OCI-LY1 (cell line): ENCODE measurements at regions not wholly inside any gene's neighbourhood (a gene's known extent, or its start where the extent isn't known, plus 50 kb on each side); places are given as distances from the start of the nearest gene placed in this dataset.

Experiments
- H2AFZ ChIP-seq: fragments of 200-600 bp; sonication (generic), shearing (Covaris generic); 2 replicates; pipeline ENCODE4 v1.6.0; 2014; ENCODE audit warnings: antibody characterized with exemption, mild to moderate bottlenecking, low read length
- H3F3A ChIP-seq: fragments of 200-600 bp; sonication (generic), shearing (Covaris generic); 2 replicates; pipeline ENCODE4 v1.6.0; 2014; ENCODE audit warnings: mild to moderate bottlenecking, antibody characterized with exemption, low read length, moderate library complexity; ENCODE audit not compliant: insufficient read depth
- H3K27ac ChIP-seq: fragments of 200-600 bp; sonication (generic); 2 replicates; pipeline ENCODE4 v1.5.1; 2014; ENCODE audit warnings: low read length, mixed run types, mild to moderate bottlenecking, low read depth; ENCODE audit not compliant: poor library complexity, severe bottlenecking
- H3K27me3 ChIP-seq: fragments of 200-600 bp; sonication (generic); 2 replicates; pipeline ENCODE4 v1.6.0; 2014; ENCODE audit warnings: antibody characterized with exemption, mild to moderate bottlenecking, low read length, moderate library complexity; ENCODE audit not compliant: insufficient read depth
- H3K36me3 ChIP-seq: fragments of 200-600 bp; sonication (generic); 2 replicates; pipeline ENCODE4 v1.6.1; 2014; ENCODE audit warnings: mild to moderate bottlenecking, antibody characterized with exemption, low read length, moderate library complexity, mixed read lengths; ENCODE audit not compliant: insufficient read depth
- H3K4me1 ChIP-seq: fragments of 200-600 bp; sonication (generic); 2 replicates; pipeline ENCODE4 v1.5.1; 2014; ENCODE audit warnings: mild to moderate bottlenecking, low read length, moderate library complexity; ENCODE audit not compliant: insufficient read depth, severe bottlenecking
- H3K4me2 ChIP-seq: fragments of 200-600 bp; sonication (generic), shearing (Covaris generic); 2 replicates; pipeline ENCODE4 v1.6.1; 2014; ENCODE audit warnings: low read length
- H3K4me3 ChIP-seq: fragments of 200-600 bp; sonication (generic); 2 replicates; pipeline ENCODE4 v1.5.1; 2014; ENCODE audit warnings: low read length, low read depth, mild to moderate bottlenecking, mixed read lengths; ENCODE audit not compliant: poor library complexity, severe bottlenecking
- H3K79me2 ChIP-seq: fragments of 200-600 bp; shearing (Covaris generic); 2 replicates; pipeline ENCODE4 v1.6.1; 2016; ENCODE audit warnings: mixed run types, low read length, mixed read lengths; ENCODE audit not compliant: insufficient read depth
- H3K9ac ChIP-seq: fragments of 200-600 bp; sonication (generic), shearing (Covaris generic); 2 replicates; pipeline ENCODE4 v1.6.1; 2014; ENCODE audit warnings: mild to moderate bottlenecking, low read length, mixed read lengths
- H3K9me2 ChIP-seq: fragments of 200-600 bp; sonication (generic), shearing (Covaris generic); 2 replicates; pipeline ENCODE4 v1.6.1; 2014; ENCODE audit warnings: low read depth, mild to moderate bottlenecking, low read length, mixed read lengths
- H3K9me3 ChIP-seq: fragments of 200-600 bp; shearing (Covaris generic); 2 replicates; pipeline ENCODE4 v1.6.1; 2014; ENCODE audit warnings: low read length, mixed read lengths
- H4K20me1 ChIP-seq: fragments of 200-600 bp; sonication (generic), shearing (Covaris generic); 2 replicates; pipeline ENCODE4 v1.6.0; 2016; ENCODE audit warnings: mild to moderate bottlenecking, low read length; ENCODE audit not compliant: insufficient read depth
- EZH2 ChIP-seq: fragments of 200-600 bp; sonication (generic), shearing (Covaris generic); IDR thresholded peaks from 2 replicates; pipeline ENCODE4 v1.8.0; 2017; ENCODE audit warnings: borderline replicate concordance, mixed run types, mild to moderate bottlenecking, antibody characterized with exemption, low read length, moderate library complexity, mixed read lengths
- TF ChIP-seq, protein P1 (sequence below): fragments of 200-600 bp; sonication (generic), shearing (Covaris generic); IDR thresholded peaks from 2 replicates; pipeline ENCODE4 v1.5.1; 2017; ENCODE audit warnings: mild to moderate bottlenecking, antibody characterized with exemption, low read length, moderate library complexity, mixed read lengths

DNA sequence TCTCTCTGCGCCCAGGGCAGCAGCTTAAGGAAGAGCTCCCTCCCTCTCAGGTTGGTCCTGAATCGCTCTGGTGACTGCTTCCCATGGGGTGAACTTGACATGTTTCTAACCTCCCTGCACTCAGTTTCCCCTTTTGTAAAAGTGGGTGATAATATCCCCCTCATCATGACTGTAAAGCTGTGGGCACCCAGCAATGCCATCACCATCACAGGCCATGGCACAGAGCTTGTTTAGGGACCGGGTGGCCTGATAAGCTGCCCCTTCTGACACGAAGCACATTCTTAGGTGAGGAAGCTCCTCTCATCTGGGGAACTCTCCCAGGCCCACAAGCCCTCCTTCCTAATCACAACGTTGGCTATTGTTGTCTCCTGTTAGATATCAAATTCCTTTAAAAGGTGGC lies 972.8 kb upstream of the ZNF722 start:
- H3K36me3 ChIP-seq = no peaks in the 10 kb centered on the region
- H3F3A ChIP-seq = no peaks in the 10 kb centered on the region
- no peaks in the 10 kb centered on the region for H3K79me2 ChIP-seq
- H3K4me1 ChIP-seq = no peaks in the 10 kb centered on the region
- no peaks in the 10 kb centered on the region for H3K9me3 ChIP-seq
- no peak overlapping the region for H3K4me2 ChIP-seq
- H3K9ac ChIP-seq = no peak overlapping the region
- no peaks in the 10 kb centered on the region for H3K9me2 ChIP-seq
- no peaks in the 10 kb centered on the region for H3K27me3 ChIP-seq
- TF ChIP-seq EZH2 = no peak
- TF ChIP-seq, protein P1, sequence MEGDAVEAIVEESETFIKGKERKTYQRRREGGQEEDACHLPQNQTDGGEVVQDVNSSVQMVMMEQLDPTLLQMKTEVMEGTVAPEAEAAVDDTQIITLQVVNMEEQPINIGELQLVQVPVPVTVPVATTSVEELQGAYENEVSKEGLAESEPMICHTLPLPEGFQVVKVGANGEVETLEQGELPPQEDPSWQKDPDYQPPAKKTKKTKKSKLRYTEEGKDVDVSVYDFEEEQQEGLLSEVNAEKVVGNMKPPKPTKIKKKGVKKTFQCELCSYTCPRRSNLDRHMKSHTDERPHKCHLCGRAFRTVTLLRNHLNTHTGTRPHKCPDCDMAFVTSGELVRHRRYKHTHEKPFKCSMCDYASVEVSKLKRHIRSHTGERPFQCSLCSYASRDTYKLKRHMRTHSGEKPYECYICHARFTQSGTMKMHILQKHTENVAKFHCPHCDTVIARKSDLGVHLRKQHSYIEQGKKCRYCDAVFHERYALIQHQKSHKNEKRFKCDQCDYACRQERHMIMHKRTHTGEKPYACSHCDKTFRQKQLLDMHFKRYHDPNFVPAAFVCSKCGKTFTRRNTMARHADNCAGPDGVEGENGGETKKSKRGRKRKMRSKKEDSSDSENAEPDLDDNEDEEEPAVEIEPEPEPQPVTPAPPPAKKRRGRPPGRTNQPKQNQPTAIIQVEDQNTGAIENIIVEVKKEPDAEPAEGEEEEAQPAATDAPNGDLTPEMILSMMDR = no peak
- no peaks in the 10 kb centered on the region for H4K20me1 ChIP-seq
- H3K4me3 ChIP-seq = no peak overlapping the region
- no peak overlapping the region for H3K27ac ChIP-seq
- H2AFZ ChIP-seq = no peak overlapping the region

DNA sequence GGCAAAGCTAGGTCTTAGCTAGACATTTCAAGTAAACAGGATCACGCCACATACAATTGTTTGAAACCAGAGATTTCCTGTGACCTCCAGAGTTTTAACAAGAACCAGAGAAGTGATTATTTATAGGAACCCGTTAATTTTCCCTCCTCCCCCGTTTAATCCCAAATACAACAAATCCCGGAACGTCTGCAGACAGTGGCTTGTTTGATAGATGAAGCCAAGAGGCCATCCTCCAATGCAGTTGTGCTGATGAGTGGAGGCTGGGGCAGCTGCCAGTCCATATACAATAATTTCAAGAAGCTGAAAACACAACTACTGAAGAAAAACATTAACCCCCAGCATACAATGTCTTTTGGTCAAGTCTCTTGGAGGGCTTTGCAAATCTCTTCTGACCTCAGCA lies 971.6 kb upstream of the ZNF722 start:
- Histone ChIP-seq H3K79me2 (no peaks in the 10 kb centered on the region), H3K9me2 (no peaks in the 10 kb centered on the region), H3K9me3 (no peaks in the 10 kb centered on the region), H3K4me3 (no peak overlapping the region), H3K4me2 (no peak overlapping the region), H3K27ac (no peak overlapping the region), H3F3A (no peaks in the 10 kb centered on the region), H3K4me1 (no peaks in the 10 kb centered on the region), H3K9ac (no peak overlapping the region), H4K20me1 (no peaks in the 10 kb centered on the region), H3K27me3 (no peaks in the 10 kb centered on the region), H2AFZ (no peak overlapping the region), H3K36me3 (no peaks in the 10 kb centered on the region)
- TF ChIP-seq, protein P1 = no peak
- no peak for TF ChIP-seq EZH2

DNA sequence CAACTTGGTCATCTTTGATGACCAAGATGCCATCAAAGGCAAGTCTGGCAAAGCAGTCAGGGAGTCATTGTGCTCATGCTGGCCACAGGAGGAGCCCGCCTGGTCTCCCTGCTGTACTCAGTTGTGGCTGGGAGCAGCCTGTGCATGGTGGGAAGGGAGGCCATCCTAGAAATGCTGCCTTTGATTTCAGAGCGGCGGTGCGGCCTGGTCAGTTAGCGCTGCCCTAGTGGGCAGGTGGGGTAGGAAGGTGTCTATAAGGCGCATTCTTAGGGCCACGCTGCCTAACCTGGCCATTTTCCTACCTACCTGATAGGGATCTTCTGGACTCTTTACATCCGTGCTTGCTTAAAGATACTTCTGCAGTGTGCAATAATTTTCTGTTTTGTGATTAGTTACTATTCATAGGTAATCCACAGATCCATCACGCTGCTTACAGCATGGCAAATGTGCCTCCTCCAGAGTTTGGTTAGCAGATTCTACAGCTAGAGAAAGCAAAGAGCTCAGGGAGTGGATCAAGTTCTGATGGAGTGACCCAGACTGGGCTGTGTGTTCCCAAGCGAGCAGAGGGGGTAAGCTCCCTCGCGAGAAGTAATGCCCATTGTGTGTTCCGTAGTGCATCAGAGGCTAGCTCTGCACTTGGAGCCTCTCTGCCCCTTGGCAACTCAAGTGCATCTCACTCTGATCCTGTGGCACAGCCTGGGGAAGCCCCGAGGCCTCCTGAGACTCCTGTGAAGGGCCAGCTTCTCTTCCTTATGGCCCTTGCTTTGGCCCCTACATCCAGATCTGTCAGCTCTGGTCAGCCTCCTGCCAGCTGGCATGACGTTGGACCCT lies 970.1 kb upstream of the ZNF722 start:
- H3F3A ChIP-seq = no peaks in the 10 kb centered on the region

More for the DNA sequence above, 970.1 kb upstream of the ZNF722 start:
- TF ChIP-seq, protein P1 = no peak
- TF ChIP-seq EZH2 = no peak
- no peaks in the 10 kb centered on the region for H3K27me3 ChIP-seq
- no peaks in the 10 kb centered on the region for H3K9me2 ChIP-seq
- H3K9ac ChIP-seq = no peak overlapping the region
- no peak overlapping the region for H2AFZ ChIP-seq
- no peak overlapping the region for H3K4me3 ChIP-seq
- H3K9me3 ChIP-seq = no peaks in the 10 kb centered on the region
- H3K27ac ChIP-seq = no peak overlapping the region
- H3K4me1 ChIP-seq = no peaks in the 10 kb centered on the region
- no peaks in the 10 kb centered on the region for H3K79me2 ChIP-seq
- no peaks in the 10 kb centered on the region for H3K36me3 ChIP-seq
- H4K20me1 ChIP-seq = no peaks in the 10 kb centered on the region
- no peak overlapping the region for H3K4me2 ChIP-seq
